ENCODE measurements at regions not wholly inside any gene's neighbourhood (a gene's known extent, or its start where the extent isn't known, plus 50 kb on each side); places are given as distances from the start of the nearest gene placed in this dataset.

GRCh38 chr19:28318469-28319179 is 894.3 kb downstream of the UQCRFS1 start:
- peaks cover 6% of the 10 kb centered on the region for H3K4me1 ChIP-seq (ENCODE audit: control insufficient read depth, extremely low read depth, insufficient read depth, low read length)
- no peak overlapping the region for H3K4me3 ChIP-seq (replicated peaks in 1 of 3; ENCODE audit: insufficient read depth in 1 of 3, low read depth in 1 of 3, low read length in 3 of 3)
- H2AFZ ChIP-seq (ENCODE audit: low read depth, low read length) = no peak overlapping the region
- POLR2A ChIA-PET = no interaction called here
- no peak overlapping the region for H3K9ac ChIP-seq (replicated peaks; ENCODE audit: extremely low read depth, insufficient read depth, low read length)
- no peaks in the 10 kb centered on the region for H3K36me3 ChIP-seq (ENCODE audit: control insufficient read depth in 2 of 2, extremely low read depth in 1 of 2, insufficient read depth in 2 of 2, low read length in 2 of 2)
- no TSS peak for BruUV-seq (replicated peaks)
- dilution Hi-C loops (cut with MboI; ENCODE audit: extremely low pct_ligation_motif_present, low sequenced_read_pairs) = no loop called here
- no peaks in the 10 kb centered on the region for H3K9me1 ChIP-seq (replicated peaks; ENCODE audit: control insufficient read depth, extremely low read depth, insufficient read depth, low read length)
- CTCF ChIA-PET = interaction anchor here (1.2 kb wide), 1 partner anchor 76 kb away, joined by 3 read pairs; no protein-coding TSS in a partner anchor
- no peak for TF ChIP-seq POLR2A (IDR thresholded peaks at IDR 0.05; ENCODE audit: low read depth, low read length)
- no peak for TF ChIP-seq MAX (IDR thresholded peaks at IDR 0.05; ENCODE audit: insufficient read depth, insufficient read length)
- no peak for TF ChIP-seq MYC (IDR thresholded peaks at IDR 0.05; ENCODE audit: low read depth, low read length)
- TF ChIP-seq POLR2AphosphoS5 (IDR thresholded peaks at IDR 0.05; ENCODE audit: insufficient read depth, low read depth, low read length) = no peak
- DNase-seq (ENCODE audit: low read depth, low spot score) = no peak
- H3K4me2 ChIP-seq (ENCODE audit: insufficient read depth, low read length) = no peak overlapping the region
- no peaks in the 10 kb centered on the region for H3K27me3 ChIP-seq (ENCODE audit: control insufficient read depth in 2 of 2, insufficient read depth in 2 of 2, low read length in 2 of 2)
- H3K79me2 ChIP-seq (ENCODE audit: control insufficient read depth, insufficient read depth, low read length) = no peaks in the 10 kb centered on the region
- H3K9me3 ChIP-seq (replicated peaks; ENCODE audit: control insufficient read depth, insufficient read depth, low read length) = no peaks in the 10 kb centered on the region
- FAIRE-seq = no peak
- H4K20me1 ChIP-seq (replicated peaks; ENCODE audit: control insufficient read depth, extremely low read depth, insufficient read depth, low read length) = no peaks in the 10 kb centered on the region
- no peak overlapping the region for H3K27ac ChIP-seq (ENCODE audit: insufficient read depth, low read depth, low read length)
- intact Hi-C loops (cut with micrococcal nuclease) = no loop called here

- Histone ChIP-seq H3K79me2 (ENCODE audit: control insufficient read depth, insufficient read depth, low read length) (no peaks in the 10 kb centered on the region), H3K36me3 (ENCODE audit: control insufficient read depth in 2 of 2, extremely low read depth in 1 of 2, insufficient read depth in 2 of 2, low read length in 2 of 2) (no peaks in the 10 kb centered on the region), H3K27ac (ENCODE audit: insufficient read depth, low read depth, low read length) (no peak overlapping the region), H3K9me1 (replicated peaks; ENCODE audit: control insufficient read depth, extremely low read depth, insufficient read depth, low read length) (no peaks in the 10 kb centered on the region), H3K4me2 (ENCODE audit: insufficient read depth, low read length) (no peak overlapping the region), H4K20me1 (replicated peaks; ENCODE audit: control insufficient read depth, extremely low read depth, insufficient read depth, low read length) (no peaks in the 10 kb centered on the region), H3K4me3 (replicated peaks in 1 of 3; ENCODE audit: insufficient read depth in 1 of 3, low read depth in 1 of 3, low read length in 3 of 3) (no peak overlapping the region), H3K9ac (replicated peaks; ENCODE audit: extremely low read depth, insufficient read depth, low read length) (no peak overlapping the region), H3K9me3 (replicated peaks; ENCODE audit: control insufficient read depth, insufficient read depth, low read length) (no peaks in the 10 kb centered on the region), H3K27me3 (ENCODE audit: control insufficient read depth in 2 of 2, insufficient read depth in 2 of 2, low read length in 2 of 2) (no peaks in the 10 kb centered on the region), H3K4me1 (ENCODE audit: control insufficient read depth, extremely low read depth, insufficient read depth, low read length) (peaks cover 13% of the 10 kb centered on the region), H2AFZ (ENCODE audit: low read depth, low read length) (no peak overlapping the region)
- intact Hi-C loops (cut with micrococcal nuclease) = no loop called here
- no peak for DNase-seq (ENCODE audit: low read depth, low spot score)
- BruUV-seq (replicated peaks) = no TSS peak
- dilution Hi-C loops (cut with MboI; ENCODE audit: extremely low pct_ligation_motif_present, low sequenced_read_pairs) = no loop called here
- POLR2A ChIA-PET = no interaction called here
- no peak for FAIRE-seq
- CTCF ChIA-PET = no interaction called here
- no peak for TF ChIP-seq JUN (IDR thresholded peaks at IDR 0.05; ENCODE audit: borderline replicate concordance, insufficient read depth, insufficient read length, low read depth)
- no peak for TF ChIP-seq FOS (IDR thresholded peaks at IDR 0.05; ENCODE audit: borderline replicate concordance, insufficient read depth, low read length)
- no peak for TF ChIP-seq EZH2 (IDR thresholded peaks at IDR 0.05; ENCODE audit: borderline replicate concordance, low read depth, low read length, severe bottlenecking)
Measured at GRCh38 chr19:28316464-28316863, 896.5 kb downstream of the UQCRFS1 start.

Measured in endothelial cell of umbilical vein (primary cell).